MG63 (cell line): ENCODE measurements at regions not wholly inside any gene's neighbourhood (a gene's known extent, or its start where the extent isn't known, plus 50 kb on each side); places are given as distances from the start of the nearest gene placed in this dataset.

Experiments used
- DNase-seq: peaks from one replicate; pipeline ENCODE4 v3.0.0-alpha.2; 2020
- H3K27me3 ChIP-seq: fragments of 250-450 bp; sonication (Bioruptor Pico); 2 replicates; pipeline ENCODE4 v1.5.1; 2020; ENCODE audit warnings: mild to moderate bottlenecking, moderate library complexity
- H3K36me3 ChIP-seq: fragments of 250-450 bp; sonication (Bioruptor Pico); 2 replicates; pipeline ENCODE4 v1.5.1; 2020; ENCODE audit warnings: mild to moderate bottlenecking, moderate library complexity
- H3K4me3 ChIP-seq: fragments of 250-450 bp; sonication (Bioruptor Pico); 2 replicates; pipeline ENCODE4 v1.5.1; 2020; ENCODE audit warnings: mild to moderate bottlenecking, moderate library complexity
- H3K9me3 ChIP-seq: fragments of 250-450 bp; sonication (Bioruptor Pico); 2 replicates; pipeline ENCODE4 v1.5.1; 2020; ENCODE audit warnings: mild to moderate bottlenecking, moderate library complexity

DNA sequence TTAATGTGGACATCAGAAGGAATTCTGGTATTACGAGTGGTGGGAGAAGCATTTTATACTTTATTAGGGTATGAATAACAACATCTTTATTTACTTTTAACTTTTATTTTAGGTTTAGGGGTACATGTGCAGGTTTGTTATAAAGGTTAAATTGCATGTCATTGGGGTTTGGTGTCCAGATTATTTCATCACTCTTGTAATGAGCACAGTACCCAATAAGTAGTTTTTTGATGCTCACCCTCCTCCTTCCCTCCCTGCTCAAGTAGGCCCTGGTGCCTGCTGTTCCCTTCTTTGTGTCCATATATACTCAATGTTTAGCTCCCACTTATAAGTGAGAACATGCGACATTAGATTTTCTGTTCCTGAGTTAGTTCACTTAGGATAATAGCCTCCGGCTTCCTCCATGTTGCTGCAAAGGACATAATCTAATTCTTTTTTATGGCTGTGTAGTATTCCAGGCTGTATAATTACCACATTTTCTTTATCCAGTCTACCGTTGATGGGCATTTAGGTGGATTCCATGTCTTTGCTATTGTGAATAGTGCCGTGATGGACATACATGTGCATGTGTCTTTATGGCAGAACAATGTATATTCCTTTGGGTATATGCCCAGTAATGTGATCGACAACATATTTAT lies 456.2 kb downstream of the XYLT1 start:
- H3K27me3 ChIP-seq, result peaks cover 19% of the 10 kb centered on the region
- no peak for DNase-seq
- H3K4me3 ChIP-seq, result no peak overlapping the region
- H3K36me3 ChIP-seq, result no peaks in the 10 kb centered on the region
- H3K9me3 ChIP-seq, result peaks cover 2% of the 10 kb centered on the region

DNA sequence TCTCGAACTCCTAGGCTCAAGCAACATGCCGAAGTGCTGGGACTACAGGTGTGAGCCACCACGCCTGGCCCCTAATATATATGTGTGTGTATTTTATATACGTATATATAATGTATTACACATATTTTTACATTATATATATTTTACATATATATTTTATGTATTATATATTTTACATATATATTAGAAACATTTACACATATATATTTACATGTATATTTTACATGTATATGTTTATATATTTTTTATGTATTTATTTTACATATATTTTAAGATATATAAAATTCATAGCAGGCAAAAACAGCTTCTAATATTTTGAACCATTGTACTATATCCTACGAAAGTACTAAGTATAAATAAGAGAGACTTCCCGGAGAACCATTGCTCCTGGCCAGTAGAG lies 455.1 kb downstream of the XYLT1 start:
- Histone ChIP-seq H3K27me3 (peaks cover 22% of the 10 kb centered on the region), H3K9me3 (peaks cover 2% of the 10 kb centered on the region), H3K4me3 (no peak overlapping the region), H3K36me3 (no peaks in the 10 kb centered on the region)
- no peak for DNase-seq

DNA sequence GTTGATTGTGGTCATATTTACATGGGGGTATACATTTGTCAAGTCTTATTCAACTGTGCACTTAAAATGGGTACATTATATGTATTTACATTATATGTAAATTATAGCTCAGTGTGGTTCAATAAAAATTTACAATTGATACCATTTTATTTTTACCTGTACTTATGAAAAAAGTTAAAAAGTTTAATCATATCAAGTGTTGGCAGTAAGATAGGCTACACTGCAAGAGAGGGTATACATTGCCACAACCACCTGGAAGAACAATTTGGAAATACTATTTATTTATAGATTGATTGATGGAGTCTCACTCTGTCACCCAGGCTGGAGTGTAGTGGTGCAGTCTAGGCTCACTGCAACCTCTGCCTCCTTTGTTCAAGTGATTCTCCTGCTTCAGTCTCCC lies 453.3 kb downstream of the XYLT1 start:
- H3K36me3 ChIP-seq, result no peaks in the 10 kb centered on the region
- no peaks in the 10 kb centered on the region; the same call in none of the 2 replicates for H3K9me3 ChIP-seq
- no peak overlapping the region for H3K4me3 ChIP-seq
- no peak for DNase-seq
- H3K27me3 ChIP-seq, result peaks cover 20% of the 10 kb centered on the region

DNA sequence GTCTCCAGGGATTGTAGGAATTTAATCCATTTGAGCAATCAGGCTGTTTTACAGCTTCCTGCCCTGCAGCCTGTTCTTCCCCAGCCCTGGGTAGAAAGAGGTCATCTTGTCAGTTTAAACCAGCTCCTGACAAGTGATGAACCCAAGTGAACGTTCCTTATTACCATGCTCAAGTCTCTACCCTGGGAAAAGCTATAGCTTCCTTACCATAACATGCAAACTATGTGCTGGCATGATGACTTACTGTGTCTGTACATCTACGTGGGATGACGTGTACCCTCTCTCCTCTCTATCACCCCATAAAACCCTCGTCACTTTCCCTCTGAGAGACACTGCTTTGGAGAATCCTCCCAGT lies 452.2 kb downstream of the XYLT1 start:
- Histone ChIP-seq H3K36me3 (no peaks in the 10 kb centered on the region), H3K9me3 (no peaks in the 10 kb centered on the region; the same call in 1 of the 2 replicates), H3K4me3 (no peak overlapping the region), H3K27me3 (peaks cover 18% of the 10 kb centered on the region)
- no peak for DNase-seq

DNA sequence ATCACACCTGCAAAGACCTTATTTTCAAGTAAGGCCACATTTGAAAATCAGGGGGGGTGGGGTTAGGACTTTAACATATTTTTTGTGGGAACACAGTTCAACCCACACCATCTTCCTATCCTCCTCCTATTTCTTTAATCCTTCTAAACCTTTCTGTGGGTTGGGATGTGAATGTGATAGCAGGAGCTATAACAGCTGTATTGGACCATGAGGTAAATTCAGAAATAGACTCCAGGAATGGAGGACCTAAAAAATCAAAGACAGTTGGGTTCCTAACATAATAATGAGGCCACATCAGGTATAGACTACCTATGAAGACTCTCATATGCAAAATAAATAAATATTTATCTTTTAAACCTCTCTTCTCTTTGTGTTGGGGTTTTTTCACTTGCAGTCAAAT lies 451.4 kb downstream of the XYLT1 start:
- Histone ChIP-seq H3K4me3 (no peak overlapping the region), H3K9me3 (no peaks in the 10 kb centered on the region; the same call in 1 of the 2 replicates), H3K36me3 (no peaks in the 10 kb centered on the region), H3K27me3 (peaks cover 15% of the 10 kb centered on the region)
- DNase-seq, result no peak

GRCh38 chr16:17023606-17024005 lies 447.2 kb downstream of the XYLT1 start:
- DNase-seq, result no peak
- Histone ChIP-seq H3K27me3 (peaks cover 7% of the 10 kb centered on the region), H3K36me3 (no peaks in the 10 kb centered on the region), H3K9me3 (no peaks in the 10 kb centered on the region; the same call in 1 of the 2 replicates), H3K4me3 (no peak overlapping the region)

- DNase-seq, result no peak
- Histone ChIP-seq H3K36me3 (no peaks in the 10 kb centered on the region), H3K4me3 (no peak overlapping the region), H3K27me3 (peaks cover 7% of the 10 kb centered on the region), H3K9me3 (0 out of 2 replicates have a peak, but pooled peaks cover 2% of the 10 kb centered on the region)
Observed at GRCh38 chr16:17024514-17024913, 446.2 kb downstream of the XYLT1 start.

DNA sequence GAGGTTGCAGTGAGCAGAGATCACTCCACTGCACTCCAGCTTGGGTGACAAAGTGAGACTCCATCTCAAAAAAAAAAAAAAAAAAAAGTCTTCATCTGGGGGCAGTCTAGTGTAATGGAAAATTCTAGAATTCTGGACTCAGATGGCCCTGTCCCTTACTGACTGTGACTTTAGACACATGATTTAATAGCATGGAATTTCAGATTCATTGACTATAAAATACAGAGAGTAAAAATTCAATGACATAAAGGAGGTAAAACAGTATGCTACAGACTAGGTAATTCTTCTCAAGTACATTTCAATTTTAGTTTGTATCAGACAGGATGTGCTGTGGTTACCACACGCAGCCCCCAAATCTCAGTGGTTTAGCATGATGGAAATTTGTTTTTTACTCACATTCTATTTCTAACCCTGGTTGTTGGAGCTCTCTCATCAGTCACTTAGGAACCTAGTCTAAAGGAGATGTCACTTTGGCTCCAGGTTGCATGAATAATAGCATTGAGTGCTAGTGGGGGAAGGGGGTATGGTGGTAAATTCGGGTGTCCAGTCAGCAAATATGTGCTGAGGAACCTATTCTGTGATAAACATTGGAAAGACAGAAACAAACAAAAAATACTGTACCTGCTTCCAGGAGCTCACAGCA lies 444.0 kb downstream of the XYLT1 start:
- DNase-seq, result no peak
- H3K27me3 ChIP-seq, result peaks cover 2% of the 10 kb centered on the region; the same call in 1 of the 2 replicates
- H3K4me3 ChIP-seq, result no peak overlapping the region
- 0 out of 2 replicates have a peak, but pooled peaks cover 2% of the 10 kb centered on the region for H3K9me3 ChIP-seq
- H3K36me3 ChIP-seq, result no peaks in the 10 kb centered on the region

DNA sequence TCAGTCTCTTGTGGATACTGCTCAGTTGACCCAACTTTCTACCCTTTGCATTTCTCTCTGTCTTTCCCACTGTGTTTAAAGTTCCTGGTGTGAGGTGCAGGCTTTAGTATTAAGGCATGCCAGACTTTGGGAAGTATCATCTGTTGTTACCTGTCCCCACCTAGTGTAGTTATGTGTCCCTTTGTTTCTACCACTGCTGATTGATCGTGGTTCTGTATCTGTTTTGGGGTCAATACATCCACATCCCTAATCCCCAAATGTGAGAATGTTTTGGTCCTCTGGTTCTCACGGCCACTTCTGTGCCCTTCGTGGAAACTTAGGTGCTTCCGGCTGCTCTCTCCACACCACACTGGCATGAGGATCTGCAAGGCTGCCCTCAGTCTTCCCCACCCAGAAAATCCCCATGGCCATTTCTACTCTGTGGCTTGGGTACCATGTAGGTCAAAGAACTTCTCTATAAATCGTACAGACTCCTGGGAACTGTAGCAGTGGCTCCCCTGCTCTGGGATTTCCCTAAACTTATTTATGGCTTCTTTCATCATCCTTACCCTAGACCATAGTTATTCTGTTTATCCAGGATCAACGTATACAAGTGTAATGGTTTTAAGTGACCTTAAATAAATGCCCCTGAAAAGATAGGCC lies 443.2 kb downstream of the XYLT1 start:
- DNase-seq, result no peak
- H3K36me3 ChIP-seq, result no peaks in the 10 kb centered on the region
- peaks cover 2% of the 10 kb centered on the region; the same call in 1 of the 2 replicates for H3K27me3 ChIP-seq
- no peak overlapping the region for H3K4me3 ChIP-seq
- H3K9me3 ChIP-seq, result 0 out of 2 replicates have a peak, but pooled peaks cover 2% of the 10 kb centered on the region

- Histone ChIP-seq H3K4me3 (no peak overlapping the region), H3K27me3 (no peaks in the 10 kb centered on the region; the same call in 1 of the 2 replicates), H3K36me3 (no peaks in the 10 kb centered on the region), H3K9me3 (0 out of 2 replicates have a peak, but pooled peaks cover 2% of the 10 kb centered on the region)
- no peak for DNase-seq
Observed at GRCh38 chr16:17029602-17030350, 441.0 kb downstream of the XYLT1 start.

DNA sequence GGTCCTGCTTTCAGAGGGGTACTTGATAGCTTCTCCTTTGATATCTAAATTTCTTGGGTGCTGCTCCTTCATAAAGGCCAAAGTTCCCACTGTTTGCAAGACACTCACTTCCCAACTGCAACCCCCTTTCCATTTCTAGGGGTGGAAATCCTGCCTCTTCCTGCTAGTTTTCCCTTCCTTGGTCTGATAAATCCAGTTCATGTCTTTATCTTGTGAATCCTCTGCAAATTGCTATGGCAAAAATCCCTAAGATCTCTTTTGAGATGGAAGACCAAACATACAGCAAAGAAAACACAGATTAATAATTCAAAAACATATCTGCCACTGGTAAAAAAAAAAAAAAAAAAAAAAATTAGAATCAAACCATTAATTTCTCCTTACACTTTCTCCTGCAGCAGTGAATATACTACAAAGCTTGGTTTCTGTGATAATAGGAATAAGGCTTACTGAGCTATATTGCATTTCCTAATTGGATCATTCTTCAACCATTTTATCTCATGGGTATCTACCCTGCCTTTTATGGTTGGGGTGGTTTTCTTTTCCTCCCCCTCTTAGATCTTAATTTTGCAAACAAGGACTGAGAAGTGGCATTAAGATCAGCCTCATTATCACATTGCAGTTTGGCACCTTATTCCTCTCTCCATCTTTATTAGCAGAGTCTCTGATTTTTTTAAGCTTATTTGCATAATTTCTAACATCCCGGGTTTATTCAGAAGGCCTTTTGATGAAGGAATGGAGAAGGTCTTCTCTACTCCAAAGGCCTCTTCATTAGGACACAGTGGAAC lies 439.1 kb downstream of the XYLT1 start:
- H3K9me3 ChIP-seq, result 0 out of 2 replicates have a peak, but pooled peaks cover 2% of the 10 kb centered on the region
- H3K36me3 ChIP-seq, result no peaks in the 10 kb centered on the region
- H3K4me3 ChIP-seq, result no peak overlapping the region
- no peak for DNase-seq
- H3K27me3 ChIP-seq, result no peaks in the 10 kb centered on the region; the same call in 1 of the 2 replicates

- H3K27me3 ChIP-seq, result peaks cover under 1% of the 10 kb centered on the region; the same call in 1 of the 2 replicates
- H3K4me3 ChIP-seq, result no peak overlapping the region
- DNase-seq, result no peak
- no peaks in the 10 kb centered on the region for H3K36me3 ChIP-seq
- 0 out of 2 replicates have a peak, but pooled peaks cover 2% of the 10 kb centered on the region for H3K9me3 ChIP-seq
Observed at GRCh38 chr16:17032332-17032731, 438.4 kb downstream of the XYLT1 start.

DNA sequence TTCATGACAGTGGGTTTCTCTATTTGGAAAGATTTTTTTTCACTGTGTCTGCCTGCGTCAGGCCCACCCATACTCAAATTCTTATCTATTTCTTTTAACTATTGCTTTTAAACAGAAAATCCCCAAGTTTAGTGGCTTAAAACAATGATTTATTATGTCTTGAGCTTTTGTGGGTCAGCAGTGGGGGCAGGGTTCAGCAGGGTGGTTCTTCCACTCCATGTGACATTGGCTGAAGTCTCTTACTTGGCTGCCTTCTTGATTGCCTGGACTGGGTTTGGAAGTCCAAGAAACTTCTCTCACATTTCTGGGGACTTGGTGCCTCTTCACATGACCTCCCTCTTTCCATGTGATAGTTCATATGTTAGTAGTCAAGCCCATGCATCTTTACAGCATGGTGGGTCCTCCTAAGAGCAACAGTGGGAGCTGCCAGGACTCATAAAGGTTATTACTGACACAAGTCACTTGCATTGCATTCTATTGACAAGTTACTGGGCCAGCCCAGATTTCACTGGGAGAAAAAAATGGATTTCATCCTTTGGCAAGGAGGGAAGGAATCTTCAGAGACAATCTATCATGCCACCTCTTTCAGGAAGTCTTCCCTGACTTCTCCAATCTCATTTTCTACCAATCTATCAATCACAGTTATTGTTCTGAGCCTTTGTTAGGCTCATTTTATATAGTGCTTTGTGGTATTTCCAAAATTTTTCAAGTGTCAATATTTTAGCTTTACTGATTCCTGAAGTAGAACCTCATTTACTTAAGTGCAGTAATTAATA lies 436.1 kb downstream of the XYLT1 start:
- no peak for DNase-seq
- Histone ChIP-seq H3K9me3 (no peaks in the 10 kb centered on the region), H3K4me3 (no peak overlapping the region), H3K36me3 (no peaks in the 10 kb centered on the region), H3K27me3 (0 out of 2 replicates have a peak, but pooled peaks cover 2% of the 10 kb centered on the region)

DNA sequence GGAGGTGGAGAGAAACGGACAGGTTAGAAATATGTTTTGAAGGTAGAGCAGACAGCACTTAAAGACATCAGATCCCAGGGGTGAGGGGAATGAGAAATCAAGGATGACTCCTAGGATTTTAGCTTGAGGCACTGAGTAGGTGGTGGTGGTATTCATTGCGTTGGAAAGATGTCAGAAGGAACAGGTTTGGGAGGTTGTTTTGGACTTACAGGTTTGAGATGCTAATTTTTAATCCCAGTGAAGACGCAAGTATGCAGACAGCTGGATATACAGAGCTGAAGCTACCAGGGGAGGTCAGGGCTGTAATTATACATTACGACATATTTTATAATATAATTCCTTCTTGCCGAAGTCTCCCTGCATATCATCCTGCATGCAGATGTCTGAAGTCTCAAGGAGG lies 433.3 kb downstream of the XYLT1 start:
- Histone ChIP-seq H3K9me3 (no peaks in the 10 kb centered on the region), H3K27me3 (peaks cover 6% of the 10 kb centered on the region; the same call in 1 of the 2 replicates), H3K4me3 (no peak overlapping the region), H3K36me3 (no peaks in the 10 kb centered on the region)
- DNase-seq, result no peak

DNA sequence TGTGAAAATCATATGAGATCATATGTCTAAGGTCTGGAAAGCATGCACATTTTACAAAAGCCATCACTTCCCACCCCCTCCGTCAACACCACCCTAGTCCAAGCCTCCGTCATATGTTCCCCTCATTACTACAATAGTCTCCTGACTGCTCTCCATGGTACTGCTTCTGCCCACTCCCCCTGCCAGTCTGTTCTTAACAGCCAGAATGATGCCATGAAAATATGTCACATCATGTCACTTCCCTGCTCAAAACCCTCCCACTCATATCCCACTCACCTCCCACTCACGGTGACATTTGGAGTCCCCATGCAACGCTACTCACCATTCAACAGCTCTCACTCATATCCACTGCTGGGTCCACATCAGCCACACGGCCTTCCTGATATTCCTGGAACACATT lies 432.3 kb downstream of the XYLT1 start:
- DNase-seq, result no peak
- H3K36me3 ChIP-seq, result no peaks in the 10 kb centered on the region
- peaks cover 6% of the 10 kb centered on the region; the same call in 1 of the 2 replicates for H3K27me3 ChIP-seq
- no peak overlapping the region for H3K4me3 ChIP-seq
- no peaks in the 10 kb centered on the region for H3K9me3 ChIP-seq
